WTC11 (cell line): ENCODE measurements at regions not wholly inside any gene's neighbourhood (a gene's known extent, or its start where the extent isn't known, plus 50 kb on each side); places are given as distances from the start of the nearest gene placed in this dataset.

Experiments used
- ATF3 ChIP-seq: sonication (generic); formaldehyde crosslinking; conservative IDR thresholded peaks from 2 replicates; pipeline ENCODE4 v1.8.1; 2022; ENCODE audit warnings: mild to moderate bottlenecking, missing genetic modification reagents
- ATF6 ChIP-seq: sonication (generic); formaldehyde crosslinking; IDR thresholded peaks from 2 replicates; pipeline ENCODE4 v1.8.1; 2023; ENCODE audit warnings: mild to moderate bottlenecking, missing genetic modification reagents
- CTCF ChIP-seq: fragments of 200-600 bp; IDR thresholded peaks from 2 replicates; pipeline ENCODE4 v1.8.0; 2022; ENCODE audit warnings: antibody characterized with exemption
- E2F1 ChIP-seq: sonication (generic); formaldehyde crosslinking; IDR thresholded peaks from 2 replicates; pipeline ENCODE4 v1.8.0; 2022; ENCODE audit warnings: mild to moderate bottlenecking, missing genetic modification reagents
- FOXP1 ChIP-seq: sonication (generic); formaldehyde crosslinking; IDR thresholded peaks from 2 replicates; pipeline ENCODE4 v1.8.0; 2022; ENCODE audit warnings: missing genetic modification reagents, mild to moderate bottlenecking, moderate library complexity, borderline replicate concordance
- MAX ChIP-seq: sonication (generic); formaldehyde crosslinking; IDR thresholded peaks from 2 replicates; pipeline ENCODE4 v1.8.0; 2022; ENCODE audit warnings: mild to moderate bottlenecking, missing genetic modification reagents
- USF2 ChIP-seq: sonication (generic); formaldehyde crosslinking; IDR thresholded peaks from 2 replicates; pipeline ENCODE4 v1.8.1; 2023; ENCODE audit warnings: mild to moderate bottlenecking, missing genetic modification reagents, moderate library complexity
- ZNF416 ChIP-seq: fragments of 250-450 bp; sonication (Bioruptor Pico); IDR thresholded peaks from 2 replicates; pipeline ENCODE4 v1.9.0; 2021; ENCODE audit warnings: mild to moderate bottlenecking, inconsistent platforms

- TF ChIP-seq FOXP1 (CRISPR knock-in tag) (no peak), CTCF (no peak), ATF6 (CRISPR knock-in tag) (no peak), MAX (CRISPR knock-in tag) (no peak), ATF3 (CRISPR knock-in tag) (no peak), ZNF416 (CRISPR knock-in tag) (no peak), USF2 (CRISPR knock-in tag) (no peak), E2F1 (CRISPR knock-in tag) (no peak)
These were observed 87.7 kb upstream of the SALL4 start for GRCh38 chr20:51890003-51890402.
